ENCODE measurements at regions not wholly inside any gene's neighbourhood (a gene's known extent, or its start where the extent isn't known, plus 50 kb on each side); places are given as distances from the start of the nearest gene placed in this dataset.

DNA sequence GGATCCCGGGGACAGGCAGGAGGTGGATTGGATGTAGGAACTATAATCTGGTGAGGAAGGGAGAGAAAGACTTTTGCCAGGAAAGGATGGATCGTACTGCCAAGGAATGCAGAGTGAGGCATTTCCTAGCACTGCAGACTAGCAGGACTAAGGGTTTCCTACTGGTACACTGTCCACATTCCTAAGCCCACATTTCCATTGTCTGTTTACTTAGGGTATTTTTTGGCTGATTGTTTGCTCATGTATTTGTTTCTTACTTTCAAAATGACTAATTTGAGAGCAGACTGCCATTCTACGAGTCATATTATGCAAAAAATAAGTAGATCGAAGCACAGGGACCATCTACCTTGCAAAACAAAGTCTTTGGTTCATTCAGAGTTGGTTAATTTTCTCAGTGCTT lies 1029.5 kb upstream of the NR2F2 start:
- no peak for TF ChIP-seq CTCF (conservative IDR thresholded peaks at IDR 0.05; ENCODE audit: low read depth, low read length)
- DNase-seq (ENCODE audit: low read depth), result no peak
- no peak overlapping the region for H3K4me3 ChIP-seq (ENCODE audit: low read length)

GRCh38 chr15:95302206-95302605 lies 1028.3 kb upstream of the NR2F2 start:
- TF ChIP-seq CTCF (conservative IDR thresholded peaks at IDR 0.05; ENCODE audit: low read depth, low read length), result no peak
- no peak overlapping the region for H3K4me3 ChIP-seq (ENCODE audit: low read length)
- no peak for DNase-seq (ENCODE audit: low read depth)

- TF ChIP-seq CTCF (conservative IDR thresholded peaks at IDR 0.05; ENCODE audit: low read depth, low read length), result no peak
- no peak for DNase-seq (ENCODE audit: low read depth)
- H3K4me3 ChIP-seq (ENCODE audit: low read length), result no peak overlapping the region
Measured at GRCh38 chr15:95302809-95303208, 1027.7 kb upstream of the NR2F2 start.

GRCh38 chr15:95303713-95304112 lies 1026.8 kb upstream of the NR2F2 start:
- DNase-seq (ENCODE audit: low read depth), result no peak
- TF ChIP-seq CTCF (conservative IDR thresholded peaks at IDR 0.05; ENCODE audit: low read depth, low read length), result no peak
- no peak overlapping the region for H3K4me3 ChIP-seq (ENCODE audit: low read length)

DNA sequence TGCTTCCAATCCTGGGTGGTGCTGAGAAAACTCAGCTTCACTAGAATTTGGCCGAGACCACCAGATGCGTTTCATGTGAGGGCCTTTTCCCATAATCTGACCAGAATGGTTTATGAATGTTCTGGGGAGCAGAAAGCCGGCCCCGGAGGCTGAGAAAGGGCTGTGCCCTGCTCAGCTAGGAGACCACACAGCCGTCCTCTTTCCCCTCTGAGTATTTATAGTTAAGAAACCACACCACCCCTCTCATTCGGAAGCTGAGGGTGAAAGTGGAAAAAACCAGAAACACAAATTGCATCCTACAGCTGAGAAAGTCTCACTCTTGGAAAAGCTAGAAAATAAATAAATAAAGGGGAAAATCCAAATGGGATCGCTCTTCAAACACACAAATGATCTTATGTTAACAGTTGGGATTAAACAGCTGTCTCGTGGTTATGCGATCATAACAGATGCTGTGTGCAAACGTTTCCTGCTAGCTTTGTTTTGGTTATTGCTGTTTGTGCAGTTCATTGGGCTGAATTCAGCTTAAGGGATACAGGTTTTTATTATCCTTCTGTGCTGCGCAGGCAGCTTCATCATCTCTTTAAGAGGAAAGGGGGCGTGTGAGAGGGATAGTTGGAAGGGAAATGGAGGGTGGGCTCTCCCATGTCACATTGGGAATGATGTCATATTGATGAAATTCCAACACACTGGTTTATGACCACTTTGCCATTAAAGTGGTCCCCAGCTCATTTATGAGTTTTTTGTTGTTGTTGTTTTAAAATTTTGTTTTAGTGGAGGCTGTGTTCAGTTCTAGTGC lies 1026.2 kb upstream of the NR2F2 start:
- no peak overlapping the region for H3K4me3 ChIP-seq (ENCODE audit: low read length)
- no peak for DNase-seq (ENCODE audit: low read depth)
- no peak for TF ChIP-seq CTCF (conservative IDR thresholded peaks at IDR 0.05; ENCODE audit: low read depth, low read length)

DNA sequence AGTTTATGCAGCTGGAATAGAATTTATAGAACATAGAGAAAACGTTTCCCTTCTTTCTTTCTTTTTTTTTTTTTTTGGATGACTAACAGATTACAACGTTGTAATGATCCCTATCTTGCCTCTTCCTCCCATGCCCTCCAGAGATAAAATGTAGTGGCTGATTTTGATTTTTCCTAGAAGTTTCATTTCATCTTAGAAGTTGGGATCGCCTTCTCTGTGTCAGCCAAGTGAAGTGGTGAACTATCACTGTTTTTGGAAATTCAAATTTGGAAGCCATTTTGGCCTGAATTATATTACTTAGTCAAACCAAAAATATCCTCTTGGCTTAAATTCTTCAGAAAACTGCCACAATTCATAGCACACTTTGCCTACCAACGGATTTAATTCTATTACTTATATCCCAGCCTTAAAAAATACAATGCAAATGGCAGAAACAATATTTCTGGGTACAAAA lies 1025.5 kb upstream of the NR2F2 start:
- no peak overlapping the region for H3K4me3 ChIP-seq (ENCODE audit: low read length)
- no peak for TF ChIP-seq CTCF (conservative IDR thresholded peaks at IDR 0.05; ENCODE audit: low read depth, low read length)
- DNase-seq (ENCODE audit: low read depth), result no peak

DNA sequence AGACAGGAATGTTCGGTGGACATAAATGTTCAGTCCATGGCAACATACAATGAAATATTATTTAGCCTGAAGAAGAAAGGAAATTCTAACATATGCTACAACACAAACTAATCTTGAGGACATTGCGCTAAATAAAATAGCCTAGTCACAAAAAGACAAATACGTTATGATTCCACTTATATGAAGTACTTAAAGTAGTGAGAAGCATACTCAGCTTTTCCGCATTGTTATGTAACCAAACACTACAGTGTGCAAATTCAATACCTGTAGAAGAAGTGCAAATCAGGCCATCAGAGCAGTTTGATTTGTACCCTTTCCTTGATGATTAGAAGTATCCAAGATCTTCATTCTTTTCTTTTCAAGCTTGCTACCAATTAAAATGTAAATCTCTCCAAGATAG lies 1023.4 kb upstream of the NR2F2 start:
- DNase-seq (ENCODE audit: low read depth), result no peak
- no peak for TF ChIP-seq CTCF (conservative IDR thresholded peaks at IDR 0.05; ENCODE audit: low read depth, low read length)
- no peak overlapping the region for H3K4me3 ChIP-seq (ENCODE audit: low read length)
